H9 (cell line): ENCODE measurements at regions not wholly inside any gene's neighbourhood (a gene's known extent, or its start where the extent isn't known, plus 50 kb on each side); places are given as distances from the start of the nearest gene placed in this dataset.

Experiments
- DNase-seq: peaks from one replicate; pipeline ENCODE4 v3.0.0-alpha.2; 2017
- H2AFZ ChIP-seq: one replicate; pipeline ENCODE4 v1.6.1; 2013; ENCODE audit warnings: mild to moderate bottlenecking, low read length, control low read depth, moderate library complexity
- H2AK5ac ChIP-seq: 2 replicates; pipeline ENCODE4 v1.6.1; 2013; ENCODE audit warnings: low read length, control low read depth, mixed read lengths; ENCODE audit not compliant: insufficient read length
- H2BK120ac ChIP-seq: one replicate; pipeline ENCODE4 v1.6.1; 2013; ENCODE audit warnings: low read depth, mild to moderate bottlenecking, low read length, control low read depth, inconsistent platforms; ENCODE audit not compliant: poor library complexity, severe bottlenecking
- H2BK12ac ChIP-seq: 2 replicates; pipeline ENCODE4 v1.6.1; 2013; ENCODE audit warnings: low read length, control low read depth, mixed read lengths, low read depth; ENCODE audit not compliant: insufficient read length
- H2BK15ac ChIP-seq: 2 replicates; pipeline ENCODE4 v1.6.1; 2013; ENCODE audit warnings: low read depth, low read length, control low read depth
- H2BK20ac ChIP-seq: one replicate; pipeline ENCODE4 v1.6.1; 2013; ENCODE audit warnings: low read depth, mild to moderate bottlenecking, low read length, control low read depth, inconsistent platforms; ENCODE audit not compliant: poor library complexity, severe bottlenecking
- H2BK5ac ChIP-seq: 2 replicates; pipeline ENCODE4 v1.6.1; 2013; ENCODE audit warnings: low read length, control low read depth, mixed read lengths; ENCODE audit not compliant: insufficient read length
- H3K14ac ChIP-seq: 2 replicates; pipeline ENCODE4 v1.6.1; 2013; ENCODE audit warnings: low read length, control low read depth; ENCODE audit not compliant: insufficient read depth
- H3K18ac ChIP-seq: 2 replicates; pipeline ENCODE4 v1.6.1; 2013; ENCODE audit warnings: low read depth, mild to moderate bottlenecking, mixed read lengths, low read length, control low read depth; ENCODE audit not compliant: insufficient read length
- H3K23ac ChIP-seq: 2 replicates; pipeline ENCODE4 v1.6.1; 2013; ENCODE audit warnings: low read length, control low read depth, mixed read lengths, low read depth; ENCODE audit not compliant: insufficient read length
- H3K23me2 ChIP-seq: 2 replicates; pipeline ENCODE4 v1.6.1; 2013; ENCODE audit warnings: low read depth, mild to moderate bottlenecking, mixed read lengths, low read length, control low read depth; ENCODE audit not compliant: insufficient read length, poor library complexity, severe bottlenecking
- H3K27ac ChIP-seq: 2 replicates; pipeline ENCODE4 v1.5.1; 2013; ENCODE audit warnings: low read length, control low read depth, mixed read lengths, low read depth; ENCODE audit not compliant: insufficient read length
- H3K27me3 ChIP-seq: 2 replicates; pipeline ENCODE4 v1.6.1; 2013; ENCODE audit warnings: low read length, control low read depth, inconsistent platforms; ENCODE audit not compliant: insufficient read depth
- H3K4ac ChIP-seq: 2 replicates; pipeline ENCODE4 v1.6.1; 2013; ENCODE audit warnings: low read depth, mild to moderate bottlenecking, control low read depth, inconsistent platforms, low read length, moderate library complexity
- H3K4me1 ChIP-seq: 2 replicates; pipeline ENCODE4 v1.6.1; 2013; ENCODE audit warnings: low read length, control low read depth, inconsistent platforms; ENCODE audit not compliant: insufficient read depth
- H3K4me2 ChIP-seq: 2 replicates; pipeline ENCODE4 v1.6.1; 2013; ENCODE audit warnings: low read length, control low read depth, mixed read lengths; ENCODE audit not compliant: insufficient read length, insufficient read depth
- H3K56ac ChIP-seq: 2 replicates; pipeline ENCODE4 v1.6.1; 2013; ENCODE audit warnings: low read depth, mild to moderate bottlenecking, mixed read lengths, low read length, control low read depth; ENCODE audit not compliant: insufficient read length
- H3K79me1 ChIP-seq: 2 replicates; pipeline ENCODE4 v1.6.1; 2013; ENCODE audit warnings: low read depth, mild to moderate bottlenecking, moderate library complexity, low read length, control low read depth, inconsistent platforms; ENCODE audit not compliant: insufficient read depth, poor library complexity, severe bottlenecking
- H3K79me2 ChIP-seq: 2 replicates; pipeline ENCODE4 v1.6.1; 2013; ENCODE audit warnings: low read length, control low read depth, inconsistent platforms; ENCODE audit not compliant: insufficient read depth
- H3K9ac ChIP-seq: 2 replicates; pipeline ENCODE4 v1.6.1; 2013; ENCODE audit warnings: low read length, control low read depth, mixed read lengths; ENCODE audit not compliant: insufficient read length; ENCODE audit errors: extremely low read depth
- H3K9me3 ChIP-seq: one replicate; pipeline ENCODE4 v1.6.1; 2013; ENCODE audit warnings: low read depth, low read length, inconsistent platforms; ENCODE audit not compliant: control insufficient read depth
- H3T11ph ChIP-seq: one replicate; pipeline ENCODE4 v1.6.1; 2013; ENCODE audit warnings: mild to moderate bottlenecking, low read length, control low read depth, inconsistent platforms
- H4K20me1 ChIP-seq: one replicate; pipeline ENCODE4 v1.6.1; 2013; ENCODE audit not compliant: control insufficient read depth, insufficient read length, insufficient read depth
- H4K5ac ChIP-seq: 2 replicates; pipeline ENCODE4 v1.6.1; 2013; ENCODE audit warnings: low read depth, mild to moderate bottlenecking, mixed read lengths, low read length, control low read depth; ENCODE audit not compliant: insufficient read length
- H4K8ac ChIP-seq: replicated peaks from 2 replicates; pipeline ENCODE4 v1.6.1; 2013; ENCODE audit warnings: low read length, control low read depth, mixed read lengths, low read depth; ENCODE audit not compliant: insufficient read length
- H4K91ac ChIP-seq: 2 replicates; pipeline ENCODE4 v1.6.1; 2013; ENCODE audit warnings: low read depth, mild to moderate bottlenecking, moderate library complexity, mixed read lengths, low read length, control low read depth; ENCODE audit not compliant: insufficient read length
- H3K27ac Mint-ChIP-seq, 3 experiments: 2 replicates in 2 of 3; 3 replicates in 1 of 3; pipeline ENCODE4 v1.8.0; 2020 to 2021; ENCODE audit warnings: mixed read lengths in 3 of 3, mild to moderate bottlenecking in 1 of 3, moderate library complexity in 1 of 3
- H3K27me3 Mint-ChIP-seq: 2 replicates; pipeline ENCODE4 v1.8.0; 2021; ENCODE audit warnings: low read depth, mild to moderate bottlenecking, moderate library complexity, mixed read lengths
- H3K36me3 Mint-ChIP-seq, 3 experiments: 2 replicates in 2 of 3; 3 replicates in 1 of 3; pipeline ENCODE4 v1.8.0; 2020 to 2021; ENCODE audit warnings: low read depth in 3 of 3, mixed read lengths in 3 of 3; ENCODE audit not compliant: insufficient read depth in 1 of 3
- H3K4me1 Mint-ChIP-seq, 2 experiments: 2 replicates each; pipeline ENCODE4 v1.8.0; 2020; ENCODE audit warnings: mixed read lengths in 2 of 2
- H3K4me3 Mint-ChIP-seq, 2 experiments: 2 replicates in 1 of 2; 3 replicates in 1 of 2; pipeline ENCODE4 v1.8.0; 2020 to 2021; ENCODE audit warnings: mild to moderate bottlenecking in 2 of 2, mixed read lengths in 2 of 2, moderate library complexity in 1 of 2
- H3K9me3 Mint-ChIP-seq, 2 experiments: 2 replicates in 1 of 2; 3 replicates in 1 of 2; pipeline ENCODE4 v1.8.0; 2020; ENCODE audit warnings: mild to moderate bottlenecking in 2 of 2, mixed read lengths in 2 of 2, moderate library complexity in 1 of 2
- WGBS: extraction: QIAGEN DNeasy Blood & Tissue Kit; methylation state at CpG from one replicate; pipeline ENCODE4 v1.1.7; 2013; ENCODE audit warnings: missing lambda C conversion rate, low lambda C conversion rate, mixed read lengths; ENCODE audit not compliant: insufficient read length; ENCODE audit errors: extremely low coverage; 5-methylcytosine and 5-hydroxymethylcytosine counted together
- TF ChIP-seq, protein P1 (sequence below): fragments of 200-600 bp; sonication (generic); conservative IDR thresholded peaks from 3 replicates; pipeline ENCODE4 v1.8.0; 2021; ENCODE audit warnings: antibody characterized with exemption, mild to moderate bottlenecking

DNA sequence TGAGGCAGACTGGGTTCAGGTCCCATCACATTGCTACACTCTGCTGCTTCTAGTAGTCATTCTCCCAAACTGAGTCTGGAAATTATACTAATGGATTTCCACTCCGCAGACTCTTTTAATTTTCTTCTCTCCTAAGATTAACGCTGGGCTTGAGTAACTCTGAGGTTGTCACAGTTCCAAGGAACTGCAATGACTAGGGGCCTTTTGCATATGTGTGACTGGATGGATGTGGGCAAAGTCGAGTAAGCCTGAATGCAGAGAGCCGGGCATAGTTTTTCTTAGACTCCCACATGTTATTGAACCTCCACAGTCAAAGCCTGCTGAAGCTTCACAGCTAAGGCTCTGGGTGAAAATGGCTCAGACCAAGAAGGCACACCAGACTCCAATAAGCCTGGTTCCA is 160.9 kb upstream of the PROX1 start:
- H2AFZ ChIP-seq, result no peak overlapping the region
- H4K5ac ChIP-seq, result no peak overlapping the region
- no peak overlapping the region for H3T11ph ChIP-seq
- H3K4me2 ChIP-seq, result no peak overlapping the region
- TF ChIP-seq, protein P1, sequence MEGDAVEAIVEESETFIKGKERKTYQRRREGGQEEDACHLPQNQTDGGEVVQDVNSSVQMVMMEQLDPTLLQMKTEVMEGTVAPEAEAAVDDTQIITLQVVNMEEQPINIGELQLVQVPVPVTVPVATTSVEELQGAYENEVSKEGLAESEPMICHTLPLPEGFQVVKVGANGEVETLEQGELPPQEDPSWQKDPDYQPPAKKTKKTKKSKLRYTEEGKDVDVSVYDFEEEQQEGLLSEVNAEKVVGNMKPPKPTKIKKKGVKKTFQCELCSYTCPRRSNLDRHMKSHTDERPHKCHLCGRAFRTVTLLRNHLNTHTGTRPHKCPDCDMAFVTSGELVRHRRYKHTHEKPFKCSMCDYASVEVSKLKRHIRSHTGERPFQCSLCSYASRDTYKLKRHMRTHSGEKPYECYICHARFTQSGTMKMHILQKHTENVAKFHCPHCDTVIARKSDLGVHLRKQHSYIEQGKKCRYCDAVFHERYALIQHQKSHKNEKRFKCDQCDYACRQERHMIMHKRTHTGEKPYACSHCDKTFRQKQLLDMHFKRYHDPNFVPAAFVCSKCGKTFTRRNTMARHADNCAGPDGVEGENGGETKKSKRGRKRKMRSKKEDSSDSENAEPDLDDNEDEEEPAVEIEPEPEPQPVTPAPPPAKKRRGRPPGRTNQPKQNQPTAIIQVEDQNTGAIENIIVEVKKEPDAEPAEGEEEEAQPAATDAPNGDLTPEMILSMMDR, result no peak
- no peak overlapping the region for H2BK5ac ChIP-seq
- DNase-seq, result no peak
- no peak overlapping the region for H3K14ac ChIP-seq
- no peaks in the 10 kb centered on the region for H4K20me1 ChIP-seq
- H3K23me2 ChIP-seq, result no peaks in the 10 kb centered on the region
- H3K4ac ChIP-seq, result no peak overlapping the region
- 0 out of 2 replicates have a peak, but pooled peaks cover 1% of the 10 kb centered on the region for H3K27me3 Mint-ChIP-seq
- H3K4me3 Mint-ChIP-seq, result no peak overlapping the region
- H2BK120ac ChIP-seq, result no peak overlapping the region
- WGBS, result no CpG with 5 or more reads among the region's 4 CpGs
- no peak overlapping the region for H3K27ac Mint-ChIP-seq
- no peaks in the 10 kb centered on the region for H3K79me2 ChIP-seq
- H4K91ac ChIP-seq, result no peak overlapping the region
- H4K8ac ChIP-seq, result no peak overlapping the region
- H2AK5ac ChIP-seq, result no peak overlapping the region
- H3K23ac ChIP-seq, result no peak overlapping the region
- H3K4me1 Mint-ChIP-seq, result peaks cover 9 to 19% of the 10 kb centered on the region in 2 experiments
- H3K9me3 ChIP-seq, result no peaks in the 10 kb centered on the region
- H3K27ac ChIP-seq, result no peak overlapping the region
- H3K4me1 ChIP-seq, result peaks cover 3% of the 10 kb centered on the region; the same call in 1 of the 2 replicates
- H3K27me3 ChIP-seq, result no peaks in the 10 kb centered on the region
- no peak overlapping the region for H2BK12ac ChIP-seq
- no peaks in the 10 kb centered on the region for H3K79me1 ChIP-seq
- peaks cover 2 to 4% of the 10 kb centered on the region in 2 experiments; a peak in 3 of 5 replicates for H3K9me3 Mint-ChIP-seq
- peaks cover 0 to 6% (median 5%) of the 10 kb centered on the region in 3 experiments; a peak in 5 of 7 replicates for H3K36me3 Mint-ChIP-seq
- no peak overlapping the region for H2BK15ac ChIP-seq
- H3K9ac ChIP-seq, result no peak overlapping the region
- no peak overlapping the region for H3K18ac ChIP-seq
- no peak overlapping the region for H2BK20ac ChIP-seq
- H3K56ac ChIP-seq, result no peak overlapping the region
